Keratinocyte (primary cell): ENCODE measurements at regions not wholly inside any gene's neighbourhood (a gene's known extent, or its start where the extent isn't known, plus 50 kb on each side); places are given as distances from the start of the nearest gene placed in this dataset.

Experiments
- DNase-seq: peaks from one replicate; pipeline ENCODE4 v3.0.0-alpha.2; 2011; ENCODE audit warnings: low read depth, missing footprints, low spot score
- FAIRE-seq: peaks from 2 replicates; lab custom pipeline; 2011; peaks lifted over from hg19 to GRCh38; lab: Jason Lieb, UNC
- H2AFZ ChIP-seq: 2 replicates; pipeline ENCODE4 v1.6.0; 2012; ENCODE audit warnings: low read length, control low read depth, inconsistent platforms; ENCODE audit not compliant: control insufficient read depth
- H3K27ac ChIP-seq: 2 replicates; pipeline ENCODE4 v1.5.1; 2011; ENCODE audit warnings: low read length; ENCODE audit not compliant: control insufficient read depth, insufficient read depth
- H3K27me3 ChIP-seq: 3 replicates; pipeline ENCODE4 v1.6.0; 2011; ENCODE audit warnings: low read length; ENCODE audit not compliant: control insufficient read depth, insufficient read depth; ENCODE audit errors: extremely low read depth
- H3K36me3 ChIP-seq, 2 experiments: 2 replicates in 1 of 2; 3 replicates in 1 of 2; pipeline ENCODE4 v1.5.1; 2011; ENCODE audit warnings: low read length in 2 of 2, mild to moderate bottlenecking in 1 of 2; ENCODE audit not compliant: control insufficient read depth in 2 of 2, insufficient read depth in 2 of 2; ENCODE audit errors: extremely low read depth in 1 of 2
- H3K4me1 ChIP-seq: 3 replicates; pipeline ENCODE4 v1.5.1; 2011; ENCODE audit warnings: low read length; ENCODE audit not compliant: control insufficient read depth, insufficient read depth; ENCODE audit errors: extremely low read depth
- H3K4me2 ChIP-seq: 3 replicates; pipeline ENCODE4 v1.6.0; 2011; ENCODE audit warnings: low read depth, low read length; ENCODE audit not compliant: control insufficient read depth, insufficient read depth; ENCODE audit errors: extremely low read depth
- H3K4me3 ChIP-seq, 3 experiments: fragments of 200-600 bp in 1 of 3; sonication (generic) in 1 of 3; 2 replicates in 2 of 3; 3 replicates in 1 of 3; pipeline ENCODE4 v1.5.1; 2011 to 2016; ENCODE audit warnings: low read length in 3 of 3, mild to moderate bottlenecking in 3 of 3, control low read depth in 2 of 3, inconsistent platforms in 1 of 3, low read depth in 1 of 3, mixed read lengths in 1 of 3, mixed run types in 1 of 3, moderate library complexity in 1 of 3; ENCODE audit not compliant: control insufficient read depth in 2 of 3, insufficient read depth in 2 of 3; ENCODE audit errors: extremely low read depth in 1 of 3
- H3K79me2 ChIP-seq: 2 replicates; pipeline ENCODE4 v1.6.0; 2012; ENCODE audit warnings: low read length; ENCODE audit not compliant: control insufficient read depth, insufficient read depth
- H3K9ac ChIP-seq: 3 replicates; pipeline ENCODE4 v1.6.0; 2011; ENCODE audit warnings: low read length; ENCODE audit not compliant: control insufficient read depth, insufficient read depth; ENCODE audit errors: extremely low read depth
- H3K9me1 ChIP-seq: 3 replicates; pipeline ENCODE4 v1.6.0; 2011; ENCODE audit warnings: low read length; ENCODE audit not compliant: control insufficient read depth, insufficient read depth; ENCODE audit errors: extremely low read depth
- H3K9me3 ChIP-seq: 2 replicates; pipeline ENCODE4 v1.5.1; 2012; ENCODE audit warnings: low read depth, low read length; ENCODE audit not compliant: control insufficient read depth
- H4K20me1 ChIP-seq: 3 replicates; pipeline ENCODE4 v1.6.0; 2011; ENCODE audit warnings: low read length; ENCODE audit not compliant: control insufficient read depth, insufficient read depth; ENCODE audit errors: extremely low read depth
- EZH2 ChIP-seq: IDR thresholded peaks from one replicate; pipeline ENCODE4 v1.6.1; 2012; ENCODE audit warnings: inconsistent platforms, mild to moderate bottlenecking, low read length, moderate library complexity
- dilution Hi-C: fragments of 300-500 bp; cut with MboI; formaldehyde crosslinking; loops from one replicate; pipeline ENCODE4 v1.7.0; 2020; ENCODE audit warnings: low sequenced_read_pairs; ENCODE audit not compliant: extremely low pct_ligation_motif_present
- TF ChIP-seq, protein P1 (sequence below), 3 experiments: IDR thresholded peaks in 1 of 3; conservative IDR thresholded peaks in 1 of 3; optimal IDR thresholded peaks in 1 of 3; 2 replicates in 2 of 3; 3 replicates in 1 of 3; pipeline versions ENCODE3 to v1.5.1; 2011; ENCODE audit warnings: low read length in 3 of 3, mild to moderate bottlenecking in 3 of 3, moderate library complexity in 2 of 3, control low read depth in 1 of 3, inconsistent platforms in 1 of 3; ENCODE audit not compliant: insufficient read depth in 2 of 3; ENCODE audit errors: extremely low read depth in 1 of 3

DNA sequence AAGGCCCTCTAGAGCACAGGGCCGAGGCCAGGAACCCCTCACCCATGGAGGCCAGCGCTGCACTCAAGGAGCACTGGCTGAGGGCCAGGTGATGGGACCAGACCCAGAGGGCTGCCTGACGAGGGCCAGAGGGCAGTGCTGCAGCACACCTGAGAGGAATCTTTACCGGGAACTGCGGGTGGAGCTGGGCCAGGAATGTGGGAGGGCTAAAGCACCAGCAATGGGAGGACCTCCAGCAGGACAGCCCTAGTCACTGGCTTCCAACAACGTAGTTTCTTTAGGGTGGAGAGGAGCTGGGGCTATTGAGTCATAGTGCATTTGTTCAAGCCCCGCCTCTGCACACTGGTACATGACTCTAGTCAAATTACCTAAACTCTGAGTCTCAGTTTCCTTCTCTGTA is 143.4 kb downstream of the TMEM17 start:
- H3K9me1 ChIP-seq: no peaks in the 10 kb centered on the region
- H3K79me2 ChIP-seq: no peaks in the 10 kb centered on the region
- H3K9me3 ChIP-seq: peaks cover 3% of the 10 kb centered on the region
- no peaks in the 10 kb centered on the region for H3K36me3 ChIP-seq
- H4K20me1 ChIP-seq: no peaks in the 10 kb centered on the region
- no peak for TF ChIP-seq EZH2
- TF ChIP-seq, protein P1, sequence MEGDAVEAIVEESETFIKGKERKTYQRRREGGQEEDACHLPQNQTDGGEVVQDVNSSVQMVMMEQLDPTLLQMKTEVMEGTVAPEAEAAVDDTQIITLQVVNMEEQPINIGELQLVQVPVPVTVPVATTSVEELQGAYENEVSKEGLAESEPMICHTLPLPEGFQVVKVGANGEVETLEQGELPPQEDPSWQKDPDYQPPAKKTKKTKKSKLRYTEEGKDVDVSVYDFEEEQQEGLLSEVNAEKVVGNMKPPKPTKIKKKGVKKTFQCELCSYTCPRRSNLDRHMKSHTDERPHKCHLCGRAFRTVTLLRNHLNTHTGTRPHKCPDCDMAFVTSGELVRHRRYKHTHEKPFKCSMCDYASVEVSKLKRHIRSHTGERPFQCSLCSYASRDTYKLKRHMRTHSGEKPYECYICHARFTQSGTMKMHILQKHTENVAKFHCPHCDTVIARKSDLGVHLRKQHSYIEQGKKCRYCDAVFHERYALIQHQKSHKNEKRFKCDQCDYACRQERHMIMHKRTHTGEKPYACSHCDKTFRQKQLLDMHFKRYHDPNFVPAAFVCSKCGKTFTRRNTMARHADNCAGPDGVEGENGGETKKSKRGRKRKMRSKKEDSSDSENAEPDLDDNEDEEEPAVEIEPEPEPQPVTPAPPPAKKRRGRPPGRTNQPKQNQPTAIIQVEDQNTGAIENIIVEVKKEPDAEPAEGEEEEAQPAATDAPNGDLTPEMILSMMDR (optimal IDR thresholded peaks at IDR 0.05 in 1 of 3, IDR thresholded peaks at IDR 0.05 in 1 of 3, conservative IDR thresholded peaks at IDR 0.05 in 1 of 3; ENCODE audit: extremely low read depth in 1 of 3, insufficient read depth in 2 of 3, low read length in 3 of 3): peak in 1 of 3 experiments; percentile 3
- H3K4me1 ChIP-seq: no peaks in the 10 kb centered on the region
- no peak overlapping the region for H3K4me2 ChIP-seq
- no peak overlapping the region for H3K4me3 ChIP-seq
- dilution Hi-C loops: no loop called here
- no peak overlapping the region for H2AFZ ChIP-seq
- FAIRE-seq (no peak), DNase-seq (peak; percentile 13)
- no peaks in the 10 kb centered on the region for H3K27me3 ChIP-seq
- H3K9ac ChIP-seq: no peak overlapping the region
- H3K27ac ChIP-seq: no peak overlapping the region

DNA sequence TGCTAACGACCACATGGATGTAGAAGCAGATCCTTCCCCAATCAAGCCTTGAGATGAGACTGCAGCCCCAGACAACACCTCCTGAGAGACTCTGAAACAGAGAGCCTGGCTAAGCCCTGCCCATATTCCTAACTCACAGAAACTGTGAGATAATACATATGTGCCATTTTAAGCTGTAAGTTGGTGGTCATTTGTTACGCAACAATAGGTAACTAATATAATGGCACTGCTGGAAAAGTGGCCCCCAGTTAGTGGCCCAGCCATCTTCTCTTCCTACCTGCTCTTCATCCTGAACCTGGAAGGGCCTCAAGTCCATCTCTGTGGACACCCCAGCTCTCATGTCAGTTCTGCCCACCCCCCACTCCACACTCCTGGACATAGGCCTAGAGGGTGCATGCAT is 144.0 kb downstream of the TMEM17 start:
- Histone ChIP-seq H3K9ac (no peak overlapping the region), H3K4me3 (no peak overlapping the region), H3K4me2 (no peak overlapping the region), H3K27ac (no peak overlapping the region), H3K9me1 (no peaks in the 10 kb centered on the region), H4K20me1 (no peaks in the 10 kb centered on the region), H3K4me1 (no peaks in the 10 kb centered on the region), H2AFZ (no peak overlapping the region), H3K36me3 (no peaks in the 10 kb centered on the region), H3K27me3 (no peaks in the 10 kb centered on the region), H3K9me3 (peaks cover 3% of the 10 kb centered on the region), H3K79me2 (no peaks in the 10 kb centered on the region)
- no peak for DNase-seq
- no peak for FAIRE-seq
- dilution Hi-C loops: no loop called here
- TF ChIP-seq, protein P1 (optimal IDR thresholded peaks at IDR 0.05 in 1 of 3, IDR thresholded peaks at IDR 0.05 in 1 of 3, conservative IDR thresholded peaks at IDR 0.05 in 1 of 3; ENCODE audit: extremely low read depth in 1 of 3, insufficient read depth in 2 of 3, low read length in 3 of 3): no peak
- TF ChIP-seq EZH2: no peak
